ENCODE measurements at regions not wholly inside any gene's neighbourhood (a gene's known extent, or its start where the extent isn't known, plus 50 kb on each side); places are given as distances from the start of the nearest gene placed in this dataset.

DNA sequence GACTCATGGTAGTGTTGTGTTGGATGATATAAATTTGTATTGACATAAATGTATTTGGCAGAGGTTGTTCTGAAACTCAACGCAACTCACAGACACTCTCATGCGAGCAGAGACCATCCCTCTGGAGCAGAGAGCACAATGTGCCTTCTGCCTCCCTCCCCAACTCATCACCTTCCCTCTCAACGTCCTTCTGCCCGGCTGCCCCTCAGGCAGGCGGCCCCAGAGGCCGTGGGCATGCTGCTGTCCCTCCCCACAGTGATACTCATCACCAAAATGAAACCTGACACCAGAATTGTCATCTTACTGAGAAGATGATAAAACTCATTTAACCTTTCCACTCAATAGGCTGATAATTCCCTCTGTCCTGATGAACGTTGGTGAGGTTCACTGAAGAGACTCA lies 260.6 kb downstream of the ETS1 start:
- Histone ChIP-seq H3K36me3 (ENCODE audit: insufficient read depth) (no peaks in the 10 kb centered on the region), H3K4me1 (ENCODE audit: insufficient read depth) (no peaks in the 10 kb centered on the region), H3K4me2 (no peak overlapping the region), H2AFZ (no peak overlapping the region), H3K4me3 (no peak overlapping the region), H3K79me2 (replicated peaks; ENCODE audit: insufficient read depth) (no peaks in the 10 kb centered on the region), H3K9me2 (ENCODE audit: insufficient read depth) (no peaks in the 10 kb centered on the region), H4K20me1 (replicated peaks; ENCODE audit: insufficient read depth) (no peaks in the 10 kb centered on the region), H3K27ac (ENCODE audit: low read depth) (no peak overlapping the region), H3F3A (replicated peaks; ENCODE audit: low read depth) (no peaks in the 10 kb centered on the region), H3K27me3 (ENCODE audit: insufficient read depth) (no peaks in the 10 kb centered on the region)
- no peaks in the 10 kb centered on the region for H3K36me3 Mint-ChIP-seq (ENCODE audit: low read depth)
- no peaks in the 10 kb centered on the region for H3K4me1 Mint-ChIP-seq
- no peak for ATAC-seq
- H3K27ac Mint-ChIP-seq: no peak overlapping the region
- peaks cover 4% of the 10 kb centered on the region for H3K27me3 Mint-ChIP-seq (ENCODE audit: insufficient read depth, low read depth, poor library complexity)
- no peaks in the 10 kb centered on the region for H3K9me3 Mint-ChIP-seq
- no peak for DNase-seq (ENCODE audit: low spot score)
- H3K4me3 Mint-ChIP-seq: no peak overlapping the region
- TF ChIP-seq POLR2AphosphoS5 (IDR thresholded peaks at IDR 0.05; ENCODE audit: low read depth) (no peak), ZNF114 (CRISPR knock-in tag; IDR thresholded peaks at IDR 0.05) (no peak), EZH2 (IDR thresholded peaks at IDR 0.05; ENCODE audit: low read depth, unreplicated experiment) (no peak), EZH2phosphoT487 (IDR thresholded peaks at IDR 0.05; ENCODE audit: unreplicated experiment) (no peak), CREB1 (CRISPR knock-in tag; IDR thresholded peaks at IDR 0.05; ENCODE audit: low read depth) (no peak), STAT1 (IDR thresholded peaks at IDR 0.05; ENCODE audit: unreplicated experiment) (no peak), ZNF331 (CRISPR knock-in tag; IDR thresholded peaks at IDR 0.05; ENCODE audit: low read depth) (no peak), REST (IDR thresholded peaks at IDR 0.05; ENCODE audit: unreplicated experiment) (no peak), JUNB (IDR thresholded peaks at IDR 0.05; ENCODE audit: unreplicated experiment) (no peak), ETS1 (IDR thresholded peaks at IDR 0.05) (no peak), NANOG (IDR thresholded peaks at IDR 0.05; ENCODE audit: borderline replicate concordance) (no peak)
- TF ChIP-seq, protein P1, sequence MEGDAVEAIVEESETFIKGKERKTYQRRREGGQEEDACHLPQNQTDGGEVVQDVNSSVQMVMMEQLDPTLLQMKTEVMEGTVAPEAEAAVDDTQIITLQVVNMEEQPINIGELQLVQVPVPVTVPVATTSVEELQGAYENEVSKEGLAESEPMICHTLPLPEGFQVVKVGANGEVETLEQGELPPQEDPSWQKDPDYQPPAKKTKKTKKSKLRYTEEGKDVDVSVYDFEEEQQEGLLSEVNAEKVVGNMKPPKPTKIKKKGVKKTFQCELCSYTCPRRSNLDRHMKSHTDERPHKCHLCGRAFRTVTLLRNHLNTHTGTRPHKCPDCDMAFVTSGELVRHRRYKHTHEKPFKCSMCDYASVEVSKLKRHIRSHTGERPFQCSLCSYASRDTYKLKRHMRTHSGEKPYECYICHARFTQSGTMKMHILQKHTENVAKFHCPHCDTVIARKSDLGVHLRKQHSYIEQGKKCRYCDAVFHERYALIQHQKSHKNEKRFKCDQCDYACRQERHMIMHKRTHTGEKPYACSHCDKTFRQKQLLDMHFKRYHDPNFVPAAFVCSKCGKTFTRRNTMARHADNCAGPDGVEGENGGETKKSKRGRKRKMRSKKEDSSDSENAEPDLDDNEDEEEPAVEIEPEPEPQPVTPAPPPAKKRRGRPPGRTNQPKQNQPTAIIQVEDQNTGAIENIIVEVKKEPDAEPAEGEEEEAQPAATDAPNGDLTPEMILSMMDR (conservative IDR thresholded peaks at IDR 0.05; ENCODE audit: low read depth in 2 of 2): no peak
- TF ChIP-seq, protein P2, sequence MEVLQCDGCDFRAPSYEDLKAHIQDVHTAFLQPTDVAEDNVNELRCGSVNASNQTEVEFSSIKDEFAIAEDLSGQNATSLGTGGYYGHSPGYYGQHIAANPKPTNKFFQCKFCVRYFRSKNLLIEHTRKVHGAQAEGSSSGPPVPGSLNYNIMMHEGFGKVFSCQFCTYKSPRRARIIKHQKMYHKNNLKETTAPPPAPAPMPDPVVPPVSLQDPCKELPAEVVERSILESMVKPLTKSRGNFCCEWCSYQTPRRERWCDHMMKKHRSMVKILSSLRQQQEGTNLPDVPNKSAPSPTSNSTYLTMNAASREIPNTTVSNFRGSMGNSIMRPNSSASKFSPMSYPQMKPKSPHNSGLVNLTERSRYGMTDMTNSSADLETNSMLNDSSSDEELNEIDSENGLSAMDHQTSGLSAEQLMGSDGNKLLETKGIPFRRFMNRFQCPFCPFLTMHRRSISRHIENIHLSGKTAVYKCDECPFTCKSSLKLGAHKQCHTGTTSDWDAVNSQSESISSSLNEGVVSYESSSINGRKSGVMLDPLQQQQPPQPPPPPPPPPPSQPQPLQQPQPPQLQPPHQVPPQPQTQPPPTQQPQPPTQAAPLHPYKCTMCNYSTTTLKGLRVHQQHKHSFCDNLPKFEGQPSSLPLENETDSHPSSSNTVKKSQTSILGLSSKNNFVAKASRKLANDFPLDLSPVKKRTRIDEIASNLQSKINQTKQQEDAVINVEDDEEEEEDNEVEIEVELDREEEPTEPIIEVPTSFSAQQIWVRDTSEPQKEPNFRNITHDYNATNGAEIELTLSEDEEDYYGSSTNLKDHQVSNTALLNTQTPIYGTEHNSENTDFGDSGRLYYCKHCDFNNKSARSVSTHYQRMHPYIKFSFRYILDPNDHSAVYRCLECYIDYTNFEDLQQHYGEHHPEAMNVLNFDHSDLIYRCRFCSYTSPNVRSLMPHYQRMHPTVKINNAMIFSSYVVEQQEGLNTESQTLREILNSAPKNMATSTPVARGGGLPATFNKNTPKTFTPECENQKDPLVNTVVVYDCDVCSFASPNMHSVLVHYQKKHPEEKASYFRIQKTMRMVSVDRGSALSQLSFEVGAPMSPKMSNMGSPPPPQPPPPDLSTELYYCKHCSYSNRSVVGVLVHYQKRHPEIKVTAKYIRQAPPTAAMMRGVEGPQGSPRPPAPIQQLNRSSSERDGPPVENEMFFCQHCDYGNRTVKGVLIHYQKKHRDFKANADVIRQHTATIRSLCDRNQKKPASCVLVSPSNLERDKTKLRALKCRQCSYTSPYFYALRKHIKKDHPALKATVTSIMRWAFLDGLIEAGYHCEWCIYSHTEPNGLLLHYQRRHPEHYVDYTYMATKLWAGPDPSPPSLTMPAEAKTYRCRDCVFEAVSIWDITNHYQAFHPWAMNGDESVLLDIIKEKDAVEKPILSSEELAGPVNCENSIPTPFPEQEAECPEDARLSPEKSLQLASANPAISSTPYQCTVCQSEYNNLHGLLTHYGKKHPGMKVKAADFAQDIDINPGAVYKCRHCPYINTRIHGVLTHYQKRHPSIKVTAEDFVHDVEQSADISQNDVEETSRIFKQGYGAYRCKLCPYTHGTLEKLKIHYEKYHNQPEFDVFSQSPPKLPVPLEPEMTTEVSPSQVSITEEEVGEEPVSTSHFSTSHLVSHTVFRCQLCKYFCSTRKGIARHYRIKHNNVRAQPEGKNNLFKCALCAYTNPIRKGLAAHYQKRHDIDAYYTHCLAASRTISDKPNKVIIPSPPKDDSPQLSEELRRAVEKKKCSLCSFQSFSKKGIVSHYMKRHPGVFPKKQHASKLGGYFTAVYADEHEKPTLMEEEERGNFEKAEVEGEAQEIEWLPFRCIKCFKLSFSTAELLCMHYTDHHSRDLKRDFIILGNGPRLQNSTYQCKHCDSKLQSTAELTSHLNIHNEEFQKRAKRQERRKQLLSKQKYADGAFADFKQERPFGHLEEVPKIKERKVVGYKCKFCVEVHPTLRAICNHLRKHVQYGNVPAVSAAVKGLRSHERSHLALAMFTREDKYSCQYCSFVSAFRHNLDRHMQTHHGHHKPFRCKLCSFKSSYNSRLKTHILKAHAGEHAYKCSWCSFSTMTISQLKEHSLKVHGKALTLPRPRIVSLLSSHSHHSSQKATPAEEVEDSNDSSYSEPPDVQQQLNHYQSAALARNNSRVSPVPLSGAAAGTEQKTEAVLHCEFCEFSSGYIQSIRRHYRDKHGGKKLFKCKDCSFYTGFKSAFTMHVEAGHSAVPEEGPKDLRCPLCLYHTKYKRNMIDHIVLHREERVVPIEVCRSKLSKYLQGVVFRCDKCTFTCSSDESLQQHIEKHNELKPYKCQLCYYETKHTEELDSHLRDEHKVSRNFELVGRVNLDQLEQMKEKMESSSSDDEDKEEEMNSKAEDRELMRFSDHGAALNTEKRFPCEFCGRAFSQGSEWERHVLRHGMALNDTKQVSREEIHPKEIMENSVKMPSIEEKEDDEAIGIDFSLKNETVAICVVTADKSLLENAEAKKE (CRISPR knock-in tag; IDR thresholded peaks at IDR 0.05): no peak

Measured in GM23338 (cell line).